ENCODE measurements at regions not wholly inside any gene's neighbourhood (a gene's known extent, or its start where the extent isn't known, plus 50 kb on each side); places are given as distances from the start of the nearest gene placed in this dataset.
A peak's percentile ranks its signal among the peaks of the same experiment; 100 is the strongest.

DNA sequence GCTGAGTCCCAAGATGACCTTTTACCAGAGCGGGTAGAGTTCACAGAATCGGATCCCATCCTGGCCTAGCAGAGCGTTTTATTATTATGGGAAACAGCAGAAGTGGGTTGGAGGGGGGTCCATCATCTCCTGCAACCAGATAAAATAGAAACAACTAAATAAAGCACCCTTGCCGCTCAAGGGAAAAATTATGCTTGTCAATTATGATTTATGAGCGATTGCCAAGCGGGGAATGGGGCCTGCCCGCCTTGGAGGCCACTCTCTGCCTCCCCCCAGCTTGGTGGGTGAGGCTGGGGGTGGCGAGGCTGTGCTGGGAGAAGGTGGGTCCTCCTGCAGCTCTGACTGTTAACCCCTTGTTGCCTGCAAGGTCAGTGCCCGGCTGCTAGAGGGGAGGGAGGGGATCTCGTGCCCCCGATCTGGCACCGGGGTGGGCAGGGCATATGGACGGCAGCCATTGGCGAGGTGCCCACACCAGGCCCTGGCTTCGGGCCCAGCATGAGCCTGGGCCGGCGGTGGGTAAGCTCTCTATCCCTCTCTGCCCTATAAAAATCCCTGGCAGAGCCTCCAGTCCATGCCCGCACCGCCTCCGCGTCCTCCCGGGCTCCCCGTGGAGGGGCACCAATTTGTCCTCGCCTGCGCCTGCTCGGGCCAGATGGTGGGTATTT, 129.1 kb downstream of the URI1 start:
- Histone ChIP-seq H3K4me3 (no peak overlapping the region), H3K9me1 (ENCODE audit: control insufficient read depth, insufficient read depth, low read length) (no peaks in the 10 kb centered on the region), H3K9ac (ENCODE audit: insufficient read depth in 1 of 2, low read depth in 2 of 2, low read length in 2 of 2) (no peak overlapping the region), H3K9me3 (replicated peaks; ENCODE audit: control insufficient read depth, insufficient read depth, low read depth, low read length) (no peaks in the 10 kb centered on the region), H3K4me2 (ENCODE audit: insufficient read depth, low read length) (no peak overlapping the region), H3K79me2 (ENCODE audit: control insufficient read depth, insufficient read depth, low read length) (no peaks in the 10 kb centered on the region), H3K4me1 (replicated peaks in 1 of 2; ENCODE audit: control insufficient read depth in 2 of 2, insufficient read depth in 2 of 2, low read length in 2 of 2) (peaks cover 0 to 9% of the 10 kb centered on the region in 2 experiments; a peak in 2 of 5 replicates), H3K27ac (ENCODE audit: extremely low read depth, low read depth, low read length) (no peak overlapping the region), H2AFZ (ENCODE audit: low read depth, low read length) (no peak overlapping the region), H3K36me3 (ENCODE audit: control insufficient read depth, insufficient read depth, low read length) (no peaks in the 10 kb centered on the region), H3K27me3 (ENCODE audit: control insufficient read depth in 2 of 2, insufficient read depth in 2 of 2, low read length in 2 of 2) (peaks cover 25 to 55% of the 10 kb centered on the region in 2 experiments), H4K20me1 (replicated peaks; ENCODE audit: control insufficient read depth, insufficient read depth, low read length) (peaks cover 6% of the 10 kb centered on the region; the same call in 1 of the 2 replicates)
- DNase-seq (ENCODE audit: extremely low read depth in 1 of 4, low spot score in 3 of 4) (no peak), ATAC-seq (no peak), FAIRE-seq (no peak)
- WGBS (ENCODE audit: insufficient coverage, low coverage, missing lambda C conversion rate) = 3% methylated on average over 25 of the region's 26 CpGs
- CTCF ChIA-PET (ENCODE audit: low intra/inter-chr PET ratio) = no interaction called here
- BruUV-seq (replicated peaks) = no TSS peak
- POLR2A ChIA-PET = interaction anchor here (0.7 to 1.3 kb wide), 2 partner anchors 11 to 300 kb away, joined by 3 read pairs; no protein-coding TSS in a partner anchor
- intact Hi-C loops (cut with micrococcal nuclease) = no loop called here
- TF ChIP-seq MEIS2 (IDR thresholded peaks at IDR 0.05; ENCODE audit: partially characterized antibody) = peak; percentile 41
- TF ChIP-seq, protein P1, sequence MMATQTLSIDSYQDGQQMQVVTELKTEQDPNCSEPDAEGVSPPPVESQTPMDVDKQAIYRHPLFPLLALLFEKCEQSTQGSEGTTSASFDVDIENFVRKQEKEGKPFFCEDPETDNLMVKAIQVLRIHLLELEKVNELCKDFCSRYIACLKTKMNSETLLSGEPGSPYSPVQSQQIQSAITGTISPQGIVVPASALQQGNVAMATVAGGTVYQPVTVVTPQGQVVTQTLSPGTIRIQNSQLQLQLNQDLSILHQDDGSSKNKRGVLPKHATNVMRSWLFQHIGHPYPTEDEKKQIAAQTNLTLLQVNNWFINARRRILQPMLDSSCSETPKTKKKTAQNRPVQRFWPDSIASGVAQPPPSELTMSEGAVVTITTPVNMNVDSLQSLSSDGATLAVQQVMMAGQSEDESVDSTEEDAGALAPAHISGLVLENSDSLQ (IDR thresholded peaks at IDR 0.05) = peak; percentile 48
- TF ChIP-seq POLR3G (IDR thresholded peaks at IDR 0.05; ENCODE audit: extremely low read depth, insufficient read length, insufficient replicate concordance) = no peak
- TF ChIP-seq, protein P2, sequence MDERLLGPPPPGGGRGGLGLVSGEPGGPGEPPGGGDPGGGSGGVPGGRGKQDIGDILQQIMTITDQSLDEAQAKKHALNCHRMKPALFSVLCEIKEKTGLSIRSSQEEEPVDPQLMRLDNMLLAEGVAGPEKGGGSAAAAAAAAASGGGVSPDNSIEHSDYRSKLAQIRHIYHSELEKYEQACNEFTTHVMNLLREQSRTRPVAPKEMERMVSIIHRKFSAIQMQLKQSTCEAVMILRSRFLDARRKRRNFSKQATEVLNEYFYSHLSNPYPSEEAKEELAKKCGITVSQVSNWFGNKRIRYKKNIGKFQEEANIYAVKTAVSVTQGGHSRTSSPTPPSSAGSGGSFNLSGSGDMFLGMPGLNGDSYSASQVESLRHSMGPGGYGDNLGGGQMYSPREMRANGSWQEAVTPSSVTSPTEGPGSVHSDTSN (CRISPR knock-in tag; IDR thresholded peaks at IDR 0.05; ENCODE audit: low read depth) = no peak
- TF ChIP-seq, protein P2 (tag; conservative IDR thresholded peaks at IDR 0.05; ENCODE audit: low read depth) = peak; percentile 75
- in situ Hi-C loops (cut with MboI) = no loop called here

Measured in K562 (cell line).